Mesendoderm (in vitro differentiated cells): ENCODE measurements at regions not wholly inside any gene's neighbourhood (a gene's known extent, or its start where the extent isn't known, plus 50 kb on each side); places are given as distances from the start of the nearest gene placed in this dataset.

Source experiments
- DNase-seq: peaks from one replicate; pipeline ENCODE4 v3.0.0; 2013
- H2AK5ac ChIP-seq: 2 replicates; pipeline ENCODE4 v1.6.1; 2013; ENCODE audit warnings: low read length, inconsistent platforms
- H2BK120ac ChIP-seq: 2 replicates; pipeline ENCODE4 v1.6.1; 2013; ENCODE audit warnings: low read depth, mild to moderate bottlenecking, low read length, moderate library complexity, mixed read lengths
- H2BK15ac ChIP-seq: replicated peaks from 2 replicates; pipeline ENCODE4 v1.6.1; 2013; ENCODE audit warnings: low read depth, mild to moderate bottlenecking, moderate library complexity
- H2BK5ac ChIP-seq: 2 replicates; pipeline ENCODE4 v1.6.1; 2013; ENCODE audit warnings: low read length, inconsistent platforms
- H3K18ac ChIP-seq: 2 replicates; pipeline ENCODE4 v1.6.1; 2013; ENCODE audit warnings: mild to moderate bottlenecking, low read length, mixed read lengths
- H3K23ac ChIP-seq: one replicate; pipeline ENCODE4 v1.6.1; 2013; ENCODE audit warnings: low read length
- H3K27ac ChIP-seq: 2 replicates; pipeline ENCODE4 v1.5.1; 2013; ENCODE audit warnings: low read depth, mild to moderate bottlenecking, inconsistent platforms, low read length, moderate library complexity
- H3K27me3 ChIP-seq: 2 replicates; pipeline ENCODE4 v1.6.1; 2013; ENCODE audit warnings: low read length, control low read depth, mild to moderate bottlenecking, inconsistent platforms; ENCODE audit not compliant: insufficient read depth, poor library complexity
- H3K36me3 ChIP-seq: 2 replicates; pipeline ENCODE4 v1.6.1; 2013; ENCODE audit warnings: low read length, inconsistent platforms; ENCODE audit not compliant: control insufficient read depth, insufficient read depth
- H3K4ac ChIP-seq: one replicate; pipeline ENCODE4 v1.6.1; 2013; ENCODE audit warnings: low read depth, mild to moderate bottlenecking, low read length, moderate library complexity
- H3K4me1 ChIP-seq: 2 replicates; pipeline ENCODE4 v1.6.1; 2013; ENCODE audit warnings: low read depth, low read length, inconsistent platforms; ENCODE audit not compliant: control insufficient read depth
- H3K4me2 ChIP-seq: 2 replicates; pipeline ENCODE4 v1.6.1; 2013; ENCODE audit warnings: low read length
- H3K4me3 ChIP-seq: 2 replicates; pipeline ENCODE4 v1.5.1; 2013; ENCODE audit warnings: mild to moderate bottlenecking, low read length
- H3K56ac ChIP-seq: one replicate; pipeline ENCODE4 v1.6.1; 2013; ENCODE audit warnings: low read length
- H3K79me1 ChIP-seq: 2 replicates; pipeline ENCODE4 v1.6.1; 2013; ENCODE audit warnings: low read length, inconsistent platforms
- H3K79me2 ChIP-seq: 2 replicates; pipeline ENCODE4 v1.6.1; 2013; ENCODE audit warnings: mild to moderate bottlenecking, low read length; ENCODE audit not compliant: control insufficient read depth, insufficient read depth
- H3K9ac ChIP-seq: 2 replicates; pipeline ENCODE4 v1.6.1; 2013; ENCODE audit warnings: low read length, inconsistent platforms
- H4K5ac ChIP-seq: one replicate; pipeline ENCODE4 v1.6.1; 2013; ENCODE audit warnings: low read length
- H4K8ac ChIP-seq: one replicate; pipeline ENCODE4 v1.6.1; 2013; ENCODE audit warnings: low read depth, mild to moderate bottlenecking, control low read depth, low read length, moderate library complexity
- WGBS: extraction: QIAGEN DNeasy Blood & Tissue Kit; methylation state at CpG from one replicate; pipeline ENCODE4 v1.1.7; 2013; ENCODE audit warnings: low lambda C conversion rate, missing lambda C conversion rate; ENCODE audit not compliant: insufficient coverage; ENCODE audit errors: extremely low coverage; 5-methylcytosine and 5-hydroxymethylcytosine counted together

- no peak overlapping the region for H4K5ac ChIP-seq
- no peak overlapping the region for H2BK5ac ChIP-seq
- DNase-seq = no peak
- no peaks in the 10 kb centered on the region for H3K36me3 ChIP-seq
- H3K79me2 ChIP-seq = no peaks in the 10 kb centered on the region
- no peak overlapping the region for H2BK120ac ChIP-seq
- no peak overlapping the region for H4K8ac ChIP-seq
- H3K79me1 ChIP-seq = no peaks in the 10 kb centered on the region
- no peak overlapping the region for H2BK15ac ChIP-seq
- no peak overlapping the region for H3K4me2 ChIP-seq
- no peak overlapping the region for H3K4ac ChIP-seq
- no peak overlapping the region for H3K56ac ChIP-seq
- no peak overlapping the region for H3K27ac ChIP-seq
- no peaks in the 10 kb centered on the region for H3K27me3 ChIP-seq
- no peak overlapping the region for H3K9ac ChIP-seq
- H3K4me1 ChIP-seq = no peaks in the 10 kb centered on the region
- H3K4me3 ChIP-seq = no peak overlapping the region
- no peak overlapping the region for H2AK5ac ChIP-seq
- H3K23ac ChIP-seq = no peak overlapping the region
- no peak overlapping the region for H3K18ac ChIP-seq
- WGBS = no CpG with 5 or more reads among the region's 5 CpGs
Measured at GRCh38 chr1:56150441-56151215, 428.7 kb downstream of the PLPP3 start.

- H3K18ac ChIP-seq = no peak overlapping the region
- H3K79me2 ChIP-seq = no peaks in the 10 kb centered on the region
- no peak overlapping the region for H3K4me2 ChIP-seq
- DNase-seq = no peak
- H3K56ac ChIP-seq = no peak overlapping the region
- no peak overlapping the region for H4K5ac ChIP-seq
- no peaks in the 10 kb centered on the region for H3K27me3 ChIP-seq
- no peak overlapping the region for H2AK5ac ChIP-seq
- H3K4ac ChIP-seq = no peak overlapping the region
- H3K4me1 ChIP-seq = no peaks in the 10 kb centered on the region
- no CpG with 5 or more reads among the region's 6 CpGs for WGBS
- H3K9ac ChIP-seq = no peak overlapping the region
- H3K23ac ChIP-seq = no peak overlapping the region
- no peak overlapping the region for H2BK5ac ChIP-seq
- no peak overlapping the region for H3K4me3 ChIP-seq
- H4K8ac ChIP-seq = no peak overlapping the region
- H3K79me1 ChIP-seq = no peaks in the 10 kb centered on the region
- H3K36me3 ChIP-seq = no peaks in the 10 kb centered on the region
- H3K27ac ChIP-seq = no peak overlapping the region
- H2BK15ac ChIP-seq = no peak overlapping the region
- no peak overlapping the region for H2BK120ac ChIP-seq
Measured at GRCh38 chr1:56149761-56150160, 429.6 kb downstream of the PLPP3 start.

GRCh38 chr1:56148326-56149193 is 430.8 kb downstream of the PLPP3 start:
- no peak overlapping the region for H3K4me2 ChIP-seq
- no CpG with 5 or more reads among the region's 6 CpGs for WGBS
- no peak for DNase-seq
- H3K79me2 ChIP-seq = no peaks in the 10 kb centered on the region
- H2BK5ac ChIP-seq = no peak overlapping the region
- no peak overlapping the region for H2BK15ac ChIP-seq
- H3K79me1 ChIP-seq = no peaks in the 10 kb centered on the region
- no peak overlapping the region for H3K56ac ChIP-seq
- H3K4me3 ChIP-seq = no peak overlapping the region
- no peak overlapping the region for H3K18ac ChIP-seq
- H3K27me3 ChIP-seq = no peaks in the 10 kb centered on the region
- no peak overlapping the region for H3K4ac ChIP-seq
- H3K9ac ChIP-seq = no peak overlapping the region
- H3K4me1 ChIP-seq = no peaks in the 10 kb centered on the region
- H3K23ac ChIP-seq = no peak overlapping the region
- H2BK120ac ChIP-seq = no peak overlapping the region
- H4K5ac ChIP-seq = no peak overlapping the region
- no peaks in the 10 kb centered on the region for H3K36me3 ChIP-seq
- H2AK5ac ChIP-seq = no peak overlapping the region
- no peak overlapping the region for H3K27ac ChIP-seq
- no peak overlapping the region for H4K8ac ChIP-seq

GRCh38 chr1:56147459-56147858 is 431.9 kb downstream of the PLPP3 start:
- no CpG with 5 or more reads among the region's 1 CpG for WGBS
- Histone ChIP-seq H2BK120ac (no peak overlapping the region), H3K4me2 (no peak overlapping the region), H3K79me1 (no peaks in the 10 kb centered on the region), H3K23ac (no peak overlapping the region), H3K9ac (no peak overlapping the region), H3K36me3 (no peaks in the 10 kb centered on the region), H3K27me3 (no peaks in the 10 kb centered on the region), H4K8ac (no peak overlapping the region), H3K4me1 (no peaks in the 10 kb centered on the region), H2AK5ac (no peak overlapping the region), H2BK15ac (no peak overlapping the region), H3K27ac (no peak overlapping the region), H3K18ac (no peak overlapping the region), H2BK5ac (no peak overlapping the region), H3K79me2 (no peaks in the 10 kb centered on the region), H4K5ac (no peak overlapping the region), H3K4ac (no peak overlapping the region), H3K56ac (no peak overlapping the region), H3K4me3 (no peak overlapping the region)
- DNase-seq = no peak

GRCh38 chr1:56147034-56147433 is 432.3 kb downstream of the PLPP3 start:
- Histone ChIP-seq H3K36me3 (no peaks in the 10 kb centered on the region), H3K79me1 (no peaks in the 10 kb centered on the region), H3K27me3 (no peaks in the 10 kb centered on the region), H3K23ac (no peak overlapping the region), H3K27ac (no peak overlapping the region), H2AK5ac (no peak overlapping the region), H3K4me1 (no peaks in the 10 kb centered on the region), H2BK5ac (no peak overlapping the region), H3K4me2 (no peak overlapping the region), H3K9ac (no peak overlapping the region), H3K4me3 (no peak overlapping the region), H4K8ac (no peak overlapping the region), H3K4ac (no peak overlapping the region), H4K5ac (no peak overlapping the region), H3K79me2 (no peaks in the 10 kb centered on the region), H2BK120ac (no peak overlapping the region), H3K18ac (no peak overlapping the region), H2BK15ac (no peak overlapping the region), H3K56ac (no peak overlapping the region)
- no CpG with 5 or more reads among the region's 2 CpGs for WGBS
- no peak for DNase-seq
